ENCODE measurements at regions not wholly inside any gene's neighbourhood (a gene's known extent, or its start where the extent isn't known, plus 50 kb on each side); places are given as distances from the start of the nearest gene placed in this dataset.

DNA sequence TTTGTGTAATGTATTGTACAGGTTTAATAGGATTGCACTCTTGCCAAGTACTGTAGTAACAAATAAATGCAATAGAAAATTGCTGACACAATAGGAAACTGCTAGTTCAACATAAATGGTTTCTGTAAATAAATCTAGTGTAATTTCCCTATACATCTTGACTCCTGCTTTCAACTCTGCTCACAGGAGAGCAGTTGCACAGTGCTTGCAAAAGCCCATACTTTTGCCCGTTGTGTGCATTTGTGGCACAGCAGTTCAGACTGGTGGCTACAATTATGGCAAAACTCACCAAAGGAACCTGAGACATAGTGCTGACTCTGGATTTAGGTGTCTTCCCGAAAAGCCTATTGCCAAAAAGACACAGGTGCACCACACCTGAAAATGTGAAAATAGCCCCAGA lies 953.3 kb upstream of the SLC35B3 start:
- no peak overlapping the region for H3K27ac ChIP-seq (ENCODE audit: poor library complexity, severe bottlenecking)
- no peaks in the 10 kb centered on the region for H3K4me1 ChIP-seq (ENCODE audit: insufficient read depth, poor library complexity, severe bottlenecking)
- ATAC-seq (ENCODE audit: low read depth) (no peak), DNase-seq (ENCODE audit: low spot score) (no peak)
- H3K27me3 ChIP-seq (ENCODE audit: insufficient read depth, poor library complexity, severe bottlenecking), result no peaks in the 10 kb centered on the region
- no peak for TF ChIP-seq CTCF (IDR thresholded peaks at IDR 0.05; ENCODE audit: poor library complexity, severe bottlenecking)
- H3K4me3 ChIP-seq (ENCODE audit: severe bottlenecking), result no peak overlapping the region
- no peaks in the 10 kb centered on the region for H3K9me3 ChIP-seq (ENCODE audit: severe bottlenecking)
- H3K36me3 ChIP-seq (ENCODE audit: low read depth), result no peaks in the 10 kb centered on the region

DNA sequence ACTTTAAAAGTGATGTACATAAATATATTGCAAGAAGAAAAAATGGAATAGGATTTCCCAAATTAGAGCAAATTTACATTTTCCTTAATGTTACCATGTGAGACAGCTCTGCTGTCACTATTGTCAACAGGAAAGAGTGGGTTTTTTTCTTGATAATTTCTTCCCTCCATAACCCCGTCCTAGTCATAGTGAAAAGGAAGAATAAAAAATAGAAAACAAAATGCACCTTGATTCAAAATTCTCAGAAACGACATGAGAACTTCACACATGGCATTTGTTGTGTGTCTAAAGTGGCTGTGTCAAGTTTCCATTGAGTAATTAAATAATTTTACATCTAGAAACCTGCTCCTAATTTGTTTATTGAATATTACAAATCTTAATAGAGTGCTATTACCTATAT lies 945.2 kb upstream of the SLC35B3 start:
- DNase-seq (ENCODE audit: low spot score), result no peak
- ATAC-seq (ENCODE audit: low read depth), result no peak

GRCh38 chr6:9373308-9373707 lies 938.0 kb upstream of the SLC35B3 start:
- Histone ChIP-seq H3K9me3 (ENCODE audit: severe bottlenecking) (no peaks in the 10 kb centered on the region), H3K27me3 (ENCODE audit: insufficient read depth, poor library complexity, severe bottlenecking) (no peaks in the 10 kb centered on the region), H3K4me3 (ENCODE audit: severe bottlenecking) (no peak overlapping the region), H3K36me3 (ENCODE audit: low read depth) (no peaks in the 10 kb centered on the region), H3K27ac (ENCODE audit: poor library complexity, severe bottlenecking) (no peak overlapping the region), H3K4me1 (ENCODE audit: insufficient read depth, poor library complexity, severe bottlenecking) (no peaks in the 10 kb centered on the region)
- DNase-seq (ENCODE audit: low spot score) (no peak), ATAC-seq (ENCODE audit: low read depth) (no peak)
- TF ChIP-seq CTCF (IDR thresholded peaks at IDR 0.05; ENCODE audit: poor library complexity, severe bottlenecking), result no peak

More for the DNA sequence above, 945.2 kb upstream of the SLC35B3 start:
- H3K4me1 ChIP-seq (ENCODE audit: insufficient read depth, poor library complexity, severe bottlenecking), result no peaks in the 10 kb centered on the region
- H3K36me3 ChIP-seq (ENCODE audit: low read depth), result no peaks in the 10 kb centered on the region
- no peaks in the 10 kb centered on the region for H3K27me3 ChIP-seq (ENCODE audit: insufficient read depth, poor library complexity, severe bottlenecking)
- TF ChIP-seq CTCF (IDR thresholded peaks at IDR 0.05; ENCODE audit: poor library complexity, severe bottlenecking), result no peak
- no peaks in the 10 kb centered on the region for H3K9me3 ChIP-seq (ENCODE audit: severe bottlenecking)
- H3K4me3 ChIP-seq (ENCODE audit: severe bottlenecking), result no peak overlapping the region
- no peak overlapping the region for H3K27ac ChIP-seq (ENCODE audit: poor library complexity, severe bottlenecking)

- no peak overlapping the region for H3K27ac ChIP-seq (ENCODE audit: poor library complexity, severe bottlenecking)
- H3K4me3 ChIP-seq (ENCODE audit: severe bottlenecking), result no peak overlapping the region
- no peaks in the 10 kb centered on the region for H3K36me3 ChIP-seq (ENCODE audit: low read depth)
- no peak for DNase-seq (ENCODE audit: low spot score)
- no peak for ATAC-seq (ENCODE audit: low read depth)
- no peaks in the 10 kb centered on the region for H3K9me3 ChIP-seq (ENCODE audit: severe bottlenecking)
- H3K4me1 ChIP-seq (ENCODE audit: insufficient read depth, poor library complexity, severe bottlenecking), result no peaks in the 10 kb centered on the region
- no peak for TF ChIP-seq CTCF (IDR thresholded peaks at IDR 0.05; ENCODE audit: poor library complexity, severe bottlenecking)
- H3K27me3 ChIP-seq (ENCODE audit: insufficient read depth, poor library complexity, severe bottlenecking), result no peaks in the 10 kb centered on the region
Measured at GRCh38 chr6:9370480-9370879, 935.1 kb upstream of the SLC35B3 start.

DNA sequence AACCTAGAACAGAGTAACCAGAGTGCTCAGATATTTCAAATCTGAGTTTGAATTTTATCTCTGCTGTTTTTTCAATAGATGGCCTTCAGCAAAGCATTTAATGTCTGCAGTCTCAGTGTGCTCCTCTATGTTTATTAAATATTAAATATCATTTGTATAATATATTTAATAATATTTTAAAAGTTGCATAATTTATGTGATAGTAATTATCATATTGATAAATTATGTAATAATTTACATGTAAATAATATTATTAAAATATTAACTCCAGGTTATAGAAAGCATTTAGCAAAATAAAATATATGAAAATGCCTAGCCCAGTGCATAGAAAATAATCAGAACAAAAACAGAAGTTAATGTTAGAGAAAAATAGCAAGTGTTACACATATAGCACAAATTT lies 930.0 kb upstream of the SLC35B3 start:
- TF ChIP-seq CTCF (IDR thresholded peaks at IDR 0.05; ENCODE audit: poor library complexity, severe bottlenecking), result no peak
- ATAC-seq (ENCODE audit: low read depth) (no peak), DNase-seq (ENCODE audit: low spot score) (no peak)
- no peak overlapping the region for H3K27ac ChIP-seq (ENCODE audit: poor library complexity, severe bottlenecking)
- H3K36me3 ChIP-seq (ENCODE audit: low read depth), result no peaks in the 10 kb centered on the region
- no peaks in the 10 kb centered on the region for H3K27me3 ChIP-seq (ENCODE audit: insufficient read depth, poor library complexity, severe bottlenecking)
- H3K9me3 ChIP-seq (ENCODE audit: severe bottlenecking), result no peaks in the 10 kb centered on the region
- H3K4me3 ChIP-seq (ENCODE audit: severe bottlenecking), result no peak overlapping the region
- H3K4me1 ChIP-seq (ENCODE audit: insufficient read depth, poor library complexity, severe bottlenecking), result no peaks in the 10 kb centered on the region
